ENCODE measurements at regions not wholly inside any gene's neighbourhood (a gene's known extent, or its start where the extent isn't known, plus 50 kb on each side); places are given as distances from the start of the nearest gene placed in this dataset.

- DNase-seq: no peak
Observed at GRCh38 chr16:6993544-6993943, 339.1 kb upstream of the RBFOX1 start.

- no peak for DNase-seq
Observed at GRCh38 chr16:6988846-6989245, 343.8 kb upstream of the RBFOX1 start.

- no peak for DNase-seq
Observed at GRCh38 chr16:6977916-6978315, 354.7 kb upstream of the RBFOX1 start.

GRCh38 chr16:6977291-6977690 lies 355.4 kb upstream of the RBFOX1 start:
- no peak for DNase-seq

- no peak for DNase-seq
Observed at GRCh38 chr16:6976716-6977115, 355.9 kb upstream of the RBFOX1 start.

- no peak for DNase-seq
Observed at GRCh38 chr16:6970171-6970857, 362.3 kb upstream of the RBFOX1 start.

GRCh38 chr16:6969594-6969993 lies 363.1 kb upstream of the RBFOX1 start:
- DNase-seq: no peak

GRCh38 chr16:6967796-6968320 lies 364.8 kb upstream of the RBFOX1 start:
- DNase-seq: no peak

GRCh38 chr16:6966925-6967324 lies 365.7 kb upstream of the RBFOX1 start:
- no peak for DNase-seq

- DNase-seq: no peak
Observed at GRCh38 chr16:6964679-6965078, 368.0 kb upstream of the RBFOX1 start.

GRCh38 chr16:6961704-6962103 lies 370.9 kb upstream of the RBFOX1 start:
- no peak for DNase-seq

- no peak for DNase-seq
Observed at GRCh38 chr16:6958184-6958583, 374.5 kb upstream of the RBFOX1 start.

- DNase-seq: no peak
Observed at GRCh38 chr16:6957681-6958080, 375.0 kb upstream of the RBFOX1 start.

GRCh38 chr16:6956511-6956910 lies 376.1 kb upstream of the RBFOX1 start:
- no peak for DNase-seq

GRCh38 chr16:6955303-6955702 lies 377.3 kb upstream of the RBFOX1 start:
- no peak for DNase-seq

- DNase-seq: no peak
Observed at GRCh38 chr16:6949240-6949639, 383.4 kb upstream of the RBFOX1 start.

GRCh38 chr16:6947291-6947690 lies 385.4 kb upstream of the RBFOX1 start:
- no peak for DNase-seq

- no peak for DNase-seq
Observed at GRCh38 chr16:6946802-6947201, 385.8 kb upstream of the RBFOX1 start.

- no peak for DNase-seq
Observed at GRCh38 chr16:6946106-6946505, 386.5 kb upstream of the RBFOX1 start.

GRCh38 chr16:6940968-6941367 lies 391.7 kb upstream of the RBFOX1 start:
- no peak for DNase-seq

GRCh38 chr16:6937641-6938040 lies 395.0 kb upstream of the RBFOX1 start:
- no peak for DNase-seq

- no peak for DNase-seq
Observed at GRCh38 chr16:6932871-6933385, 399.7 kb upstream of the RBFOX1 start.

- DNase-seq: no peak
Observed at GRCh38 chr16:6929868-6930267, 402.8 kb upstream of the RBFOX1 start.

- DNase-seq: no peak
Observed at GRCh38 chr16:6926762-6927161, 405.9 kb upstream of the RBFOX1 start.

- no peak for DNase-seq
Observed at GRCh38 chr16:6926341-6926740, 406.3 kb upstream of the RBFOX1 start.

Measured in inflammatory macrophage treated with lipopolysaccharide for 1 hour (primary cell).